DND-41 (cell line): ENCODE measurements at regions not wholly inside any gene's neighbourhood (a gene's known extent, or its start where the extent isn't known, plus 50 kb on each side); places are given as distances from the start of the nearest gene placed in this dataset.

ENCODE experiments used
- ATAC-seq: fragments of 200-7000 bp; cut with Tn5 transposase; 3 replicates; pipeline ENCODE4 v1.9.1; 2021; ENCODE audit warnings: low read depth; ENCODE audit not compliant: insufficient read depth
- DNase-seq: peaks from one replicate; pipeline ENCODE4 v3.0.0-alpha.2; 2020
- H2AFZ ChIP-seq: 2 replicates; pipeline ENCODE4 v1.6.0; 2012; ENCODE audit warnings: low read depth, low read length
- H3K27ac ChIP-seq: 2 replicates; pipeline ENCODE4 v1.5.1; 2012; ENCODE audit warnings: low read length, inconsistent platforms
- H3K27me3 ChIP-seq: fragments of 200-600 bp; sonication (generic); 2 replicates; pipeline ENCODE4 v1.6.0; 2012; ENCODE audit warnings: low read length, mild to moderate bottlenecking, inconsistent platforms; ENCODE audit not compliant: insufficient read depth, poor library complexity
- H3K36me3 ChIP-seq: 2 replicates; pipeline ENCODE4 v1.5.1; 2012; ENCODE audit warnings: low read length, inconsistent platforms; ENCODE audit not compliant: insufficient read depth
- H3K4me1 ChIP-seq: 2 replicates; pipeline ENCODE4 v1.5.1; 2012; ENCODE audit warnings: mild to moderate bottlenecking, low read length; ENCODE audit not compliant: insufficient read depth
- H3K4me2 ChIP-seq: 2 replicates; pipeline ENCODE4 v1.6.0; 2012; ENCODE audit warnings: mild to moderate bottlenecking, moderate library complexity, low read length, inconsistent platforms; ENCODE audit not compliant: insufficient read depth
- H3K4me3 ChIP-seq, 2 experiments: fragments of 200-600 bp in 1 of 2; shearing (Covaris generic) in 1 of 2; 2 replicates each; pipeline ENCODE4 v1.5.1; 2012 to 2016; ENCODE audit warnings: inconsistent platforms in 2 of 2, low read length in 2 of 2, mild to moderate bottlenecking in 2 of 2, low read depth in 1 of 2, moderate library complexity in 1 of 2
- H3K79me2 ChIP-seq: 2 replicates; pipeline ENCODE4 v1.6.0; 2012; ENCODE audit warnings: low read length, inconsistent platforms; ENCODE audit not compliant: insufficient read depth
- H3K9ac ChIP-seq: 2 replicates; pipeline ENCODE4 v1.6.0; 2012; ENCODE audit warnings: low read depth, mild to moderate bottlenecking, inconsistent platforms, low read length, moderate library complexity
- H3K9me3 ChIP-seq: 2 replicates; pipeline ENCODE4 v1.5.1; 2012; ENCODE audit warnings: low read length, moderate library complexity, mild to moderate bottlenecking, inconsistent platforms; ENCODE audit not compliant: insufficient read depth, severe bottlenecking
- H4K20me1 ChIP-seq: 2 replicates; pipeline ENCODE4 v1.6.0; 2012; ENCODE audit warnings: low read length; ENCODE audit not compliant: insufficient read depth
- EZH2 ChIP-seq: IDR thresholded peaks from 3 replicates; pipeline ENCODE4 v1.6.1; 2012; ENCODE audit warnings: borderline replicate concordance, low read depth, mild to moderate bottlenecking, moderate library complexity, low read length, inconsistent platforms; ENCODE audit not compliant: severe bottlenecking
- TF ChIP-seq, protein P1 (sequence below): IDR thresholded peaks from 2 replicates; pipeline ENCODE4 v1.5.1; 2012; ENCODE audit warnings: borderline replicate concordance, low read length, moderate library complexity, mild to moderate bottlenecking; ENCODE audit not compliant: poor library complexity, severe bottlenecking; ENCODE audit errors: extremely low read depth

DNA sequence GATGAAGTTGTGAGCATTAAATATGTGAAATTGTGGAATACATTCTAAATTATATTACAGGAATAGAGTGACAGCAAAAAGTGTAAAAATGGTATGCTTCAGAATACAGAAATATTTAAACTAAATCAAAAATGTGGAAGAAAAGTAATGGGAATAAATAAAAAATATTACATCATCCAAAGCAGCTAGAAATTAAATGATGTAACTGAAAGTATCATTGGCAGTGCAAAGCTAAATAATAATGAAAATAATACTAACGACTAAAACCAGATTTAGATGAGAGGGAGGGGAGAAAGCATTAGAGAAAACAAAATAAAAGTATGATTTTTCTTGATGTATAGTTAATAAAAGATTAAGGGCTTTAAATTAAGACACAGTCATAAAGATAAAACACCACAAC is 1104.0 kb downstream of the EPHA7 start:
- Histone ChIP-seq H3K9ac (no peak overlapping the region), H3K4me3 (no peak overlapping the region), H2AFZ (no peak overlapping the region), H3K36me3 (no peaks in the 10 kb centered on the region), H4K20me1 (no peaks in the 10 kb centered on the region), H3K27me3 (no peaks in the 10 kb centered on the region), H3K4me2 (no peak overlapping the region), H3K79me2 (no peaks in the 10 kb centered on the region), H3K9me3 (no peaks in the 10 kb centered on the region), H3K27ac (no peak overlapping the region), H3K4me1 (no peaks in the 10 kb centered on the region)
- DNase-seq (no peak), ATAC-seq (no peak)
- TF ChIP-seq, protein P1, sequence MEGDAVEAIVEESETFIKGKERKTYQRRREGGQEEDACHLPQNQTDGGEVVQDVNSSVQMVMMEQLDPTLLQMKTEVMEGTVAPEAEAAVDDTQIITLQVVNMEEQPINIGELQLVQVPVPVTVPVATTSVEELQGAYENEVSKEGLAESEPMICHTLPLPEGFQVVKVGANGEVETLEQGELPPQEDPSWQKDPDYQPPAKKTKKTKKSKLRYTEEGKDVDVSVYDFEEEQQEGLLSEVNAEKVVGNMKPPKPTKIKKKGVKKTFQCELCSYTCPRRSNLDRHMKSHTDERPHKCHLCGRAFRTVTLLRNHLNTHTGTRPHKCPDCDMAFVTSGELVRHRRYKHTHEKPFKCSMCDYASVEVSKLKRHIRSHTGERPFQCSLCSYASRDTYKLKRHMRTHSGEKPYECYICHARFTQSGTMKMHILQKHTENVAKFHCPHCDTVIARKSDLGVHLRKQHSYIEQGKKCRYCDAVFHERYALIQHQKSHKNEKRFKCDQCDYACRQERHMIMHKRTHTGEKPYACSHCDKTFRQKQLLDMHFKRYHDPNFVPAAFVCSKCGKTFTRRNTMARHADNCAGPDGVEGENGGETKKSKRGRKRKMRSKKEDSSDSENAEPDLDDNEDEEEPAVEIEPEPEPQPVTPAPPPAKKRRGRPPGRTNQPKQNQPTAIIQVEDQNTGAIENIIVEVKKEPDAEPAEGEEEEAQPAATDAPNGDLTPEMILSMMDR, result no peak

DNA sequence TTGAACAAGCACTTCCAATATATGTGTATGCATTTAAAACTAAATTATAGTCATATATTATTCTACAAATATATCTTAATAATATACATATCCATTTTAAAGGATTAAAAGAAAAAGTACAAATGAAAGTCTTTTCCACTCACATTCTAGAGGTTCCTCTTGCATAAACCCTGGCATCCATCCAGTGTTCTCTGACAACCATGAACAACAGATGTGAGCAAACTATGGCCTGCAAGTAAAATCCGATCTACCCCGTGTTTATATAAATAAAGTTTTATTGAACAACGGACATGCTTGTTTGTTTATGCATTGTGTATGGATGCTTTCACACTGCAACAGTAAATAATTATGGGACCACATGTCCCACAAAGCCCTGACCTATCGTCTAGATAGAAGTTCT is 1122.3 kb downstream of the EPHA7 start:
- no peak for TF ChIP-seq EZH2
- TF ChIP-seq, protein P1, result no peak
- H3K9ac ChIP-seq, result no peak overlapping the region
- H2AFZ ChIP-seq, result no peak overlapping the region
- H3K27ac ChIP-seq, result no peak overlapping the region
- H3K4me2 ChIP-seq, result no peak overlapping the region
- H3K9me3 ChIP-seq, result no peaks in the 10 kb centered on the region
- H3K4me3 ChIP-seq, result no peak overlapping the region
- ATAC-seq, result no peak
- H3K27me3 ChIP-seq, result no peaks in the 10 kb centered on the region
- no peaks in the 10 kb centered on the region for H4K20me1 ChIP-seq
- no peaks in the 10 kb centered on the region for H3K36me3 ChIP-seq
- no peaks in the 10 kb centered on the region for H3K79me2 ChIP-seq
- DNase-seq, result no peak
- H3K4me1 ChIP-seq, result no peaks in the 10 kb centered on the region

DNA sequence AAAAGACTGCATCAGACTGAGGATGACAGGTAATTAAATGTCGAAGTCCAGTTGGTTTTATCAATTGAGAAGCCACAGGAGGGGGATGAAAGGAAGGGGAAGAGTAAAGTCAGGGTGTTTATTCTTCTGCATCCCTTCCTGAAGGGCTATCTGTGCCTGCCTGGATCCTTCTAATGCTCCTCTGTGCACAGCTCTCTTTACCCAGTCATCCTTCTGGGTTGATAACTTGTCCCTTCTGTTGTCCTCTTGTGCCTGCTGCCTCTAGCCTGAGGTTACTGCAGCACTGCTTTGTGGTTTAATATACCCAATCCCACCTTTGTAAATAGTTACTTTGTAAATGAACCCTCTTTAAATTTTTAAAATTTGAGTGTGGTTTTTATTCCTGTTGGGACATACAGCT is 1127.3 kb downstream of the EPHA7 start:
- Histone ChIP-seq H2AFZ (no peak overlapping the region), H4K20me1 (no peaks in the 10 kb centered on the region), H3K36me3 (no peaks in the 10 kb centered on the region), H3K27me3 (no peaks in the 10 kb centered on the region), H3K9ac (no peak overlapping the region), H3K4me1 (no peaks in the 10 kb centered on the region), H3K4me2 (no peak overlapping the region), H3K9me3 (no peaks in the 10 kb centered on the region), H3K27ac (no peak overlapping the region), H3K79me2 (no peaks in the 10 kb centered on the region), H3K4me3 (no peak overlapping the region)
- TF ChIP-seq EZH2, result no peak
- ATAC-seq (no peak), DNase-seq (no peak)

DNA sequence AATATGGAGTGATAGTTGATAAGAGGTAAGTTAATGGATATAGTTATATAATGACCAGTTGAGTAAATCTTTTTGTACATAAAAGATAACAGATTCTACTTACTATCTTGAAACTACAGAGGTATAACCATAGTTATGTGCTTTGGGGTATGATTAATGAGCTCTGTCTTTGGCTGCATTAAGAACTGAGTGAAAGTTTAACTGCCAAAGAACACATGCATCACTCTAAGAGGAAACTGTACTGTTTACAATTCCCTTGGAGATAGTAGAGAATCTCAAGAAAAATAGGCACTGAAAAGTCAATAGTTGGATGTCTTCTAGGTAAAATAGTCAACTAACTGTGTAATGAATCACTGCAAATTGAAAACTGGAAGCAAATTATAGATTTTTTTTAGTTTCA is 1129.5 kb downstream of the EPHA7 start:
- H3K27me3 ChIP-seq, result no peaks in the 10 kb centered on the region
- no peaks in the 10 kb centered on the region for H3K79me2 ChIP-seq
- H3K4me2 ChIP-seq, result no peak overlapping the region
- no peak overlapping the region for H3K27ac ChIP-seq
- H3K9ac ChIP-seq, result no peak overlapping the region
- H3K4me1 ChIP-seq, result no peaks in the 10 kb centered on the region
- ATAC-seq (no peak), DNase-seq (no peak)
- H3K4me3 ChIP-seq, result no peak overlapping the region
- H3K36me3 ChIP-seq, result no peaks in the 10 kb centered on the region
- no peak overlapping the region for H2AFZ ChIP-seq
- H3K9me3 ChIP-seq, result no peaks in the 10 kb centered on the region
- TF ChIP-seq, protein P1, result no peak
- TF ChIP-seq EZH2, result no peak
- H4K20me1 ChIP-seq, result no peaks in the 10 kb centered on the region
